22Rv1 (cell line): ENCODE measurements at regions not wholly inside any gene's neighbourhood (a gene's known extent, or its start where the extent isn't known, plus 50 kb on each side); places are given as distances from the start of the nearest gene placed in this dataset.

ENCODE experiments used
- CTCF ChIP-seq: fragments of 450-650 bp; IDR thresholded peaks from 2 replicates; pipeline ENCODE4 v1.5.1; 2017; ENCODE audit warnings: mild to moderate bottlenecking
- ZFX ChIP-seq: fragments of 450-650 bp; IDR thresholded peaks from 2 replicates; pipeline ENCODE4 v1.6.1; 2017; ENCODE audit warnings: antibody characterized with exemption, borderline replicate concordance

GRCh38 chr2:53028746-53029423, 738.7 kb upstream of the CHAC2 start:
- TF ChIP-seq CTCF (no peak), ZFX (no peak)
